ENCODE measurements at regions not wholly inside any gene's neighbourhood (a gene's known extent, or its start where the extent isn't known, plus 50 kb on each side); places are given as distances from the start of the nearest gene placed in this dataset.

- H3K27ac ChIP-seq (ENCODE audit: low read length): no peak overlapping the region
- ChIA-PET POLR2A (ENCODE audit: unreplicated experiment) (no interaction called here), CTCF (no interaction called here)
- no peaks in the 10 kb centered on the region for H3K27me3 ChIP-seq (ENCODE audit: low read length)
- no peaks in the 10 kb centered on the region for H3K79me2 ChIP-seq (ENCODE audit: low read length)
- peaks cover 8% of the 10 kb centered on the region for H3K4me1 ChIP-seq (ENCODE audit: insufficient read depth, low read length)
- H3K4me3 ChIP-seq (ENCODE audit: low read length): no peak overlapping the region
- H3K9me3 ChIP-seq (ENCODE audit: low read length): no peaks in the 10 kb centered on the region
- no peaks in the 10 kb centered on the region for H3K36me3 ChIP-seq (ENCODE audit: low read depth, low read length)
- H3F3A ChIP-seq (ENCODE audit: low read length, unreplicated experiment): no peaks in the 10 kb centered on the region
- H3K4me2 ChIP-seq (ENCODE audit: low read length): no peak overlapping the region
- DNase-seq: no peak
- H4K20me1 ChIP-seq (ENCODE audit: low read length): no peaks in the 10 kb centered on the region
- intact Hi-C loops (cut with micrococcal nuclease): no loop called here
- BruUV-seq (replicated peaks): no TSS peak
- no peaks in the 10 kb centered on the region for H3K9me2 ChIP-seq (replicated peaks; ENCODE audit: low read length)
- ATAC-seq: no peak
- H2AFZ ChIP-seq (ENCODE audit: low read length): no peak overlapping the region
- no peak overlapping the region for H3K9ac ChIP-seq (ENCODE audit: low read length)
- TF ChIP-seq EZH2phosphoT487 (IDR thresholded peaks at IDR 0.05; ENCODE audit: borderline replicate concordance, low read length) (no peak), EZH2 (IDR thresholded peaks at IDR 0.05; ENCODE audit: low read length, unreplicated experiment) (no peak), CTCF (conservative IDR thresholded peaks at IDR 0.05; ENCODE audit: low read depth, low read length) (no peak)
These were observed 116.5 kb upstream of the OTOS start for GRCh38 chr2:240256704-240257637.

GRCh38 chr2:240257940-240258580, 117.6 kb upstream of the OTOS start:
- H3K4me2 ChIP-seq (ENCODE audit: low read length): no peak overlapping the region
- H3K9ac ChIP-seq (ENCODE audit: low read length): no peak overlapping the region
- no peak overlapping the region for H3K27ac ChIP-seq (ENCODE audit: low read length)
- BruUV-seq (replicated peaks): no TSS peak
- no peaks in the 10 kb centered on the region for H3K9me3 ChIP-seq (ENCODE audit: low read length)
- peaks cover 8% of the 10 kb centered on the region for H3K4me1 ChIP-seq (ENCODE audit: insufficient read depth, low read length)
- H3K4me3 ChIP-seq (ENCODE audit: low read length): no peak overlapping the region
- ChIA-PET CTCF (no interaction called here), POLR2A (ENCODE audit: unreplicated experiment) (no interaction called here)
- H3K27me3 ChIP-seq (ENCODE audit: low read length): no peaks in the 10 kb centered on the region
- H4K20me1 ChIP-seq (ENCODE audit: low read length): no peaks in the 10 kb centered on the region
- no peaks in the 10 kb centered on the region for H3K36me3 ChIP-seq (ENCODE audit: low read depth, low read length)
- ATAC-seq: no peak
- intact Hi-C loops (cut with micrococcal nuclease): no loop called here
- H3K9me2 ChIP-seq (replicated peaks; ENCODE audit: low read length): no peaks in the 10 kb centered on the region
- no peaks in the 10 kb centered on the region for H3K79me2 ChIP-seq (ENCODE audit: low read length)
- H3F3A ChIP-seq (ENCODE audit: low read length, unreplicated experiment): no peaks in the 10 kb centered on the region
- TF ChIP-seq EZH2 (IDR thresholded peaks at IDR 0.05; ENCODE audit: low read length, unreplicated experiment) (no peak), CTCF (conservative IDR thresholded peaks at IDR 0.05; ENCODE audit: low read depth, low read length) (no peak), EZH2phosphoT487 (IDR thresholded peaks at IDR 0.05; ENCODE audit: borderline replicate concordance, low read length) (no peak)
- no peak for DNase-seq
- no peak overlapping the region for H2AFZ ChIP-seq (ENCODE audit: low read length)

GRCh38 chr2:240258685-240259084, 118.2 kb upstream of the OTOS start:
- intact Hi-C loops (cut with micrococcal nuclease): no loop called here
- POLR2A ChIA-PET (ENCODE audit: unreplicated experiment): no interaction called here
- no peak overlapping the region for H2AFZ ChIP-seq (ENCODE audit: low read length)
- no peaks in the 10 kb centered on the region for H3K9me3 ChIP-seq (ENCODE audit: low read length)
- no peak for ATAC-seq
- no peak overlapping the region for H3K9ac ChIP-seq (ENCODE audit: low read length)
- H4K20me1 ChIP-seq (ENCODE audit: low read length): no peaks in the 10 kb centered on the region
- H3K27ac ChIP-seq (ENCODE audit: low read length): no peak overlapping the region
- H3K79me2 ChIP-seq (ENCODE audit: low read length): no peaks in the 10 kb centered on the region
- no peaks in the 10 kb centered on the region for H3K36me3 ChIP-seq (ENCODE audit: low read depth, low read length)
- peaks cover 8% of the 10 kb centered on the region for H3K4me1 ChIP-seq (ENCODE audit: insufficient read depth, low read length)
- H3F3A ChIP-seq (ENCODE audit: low read length, unreplicated experiment): no peaks in the 10 kb centered on the region
- no peak for TF ChIP-seq EZH2 (IDR thresholded peaks at IDR 0.05; ENCODE audit: low read length, unreplicated experiment)
- no peak for TF ChIP-seq CTCF (conservative IDR thresholded peaks at IDR 0.05; ENCODE audit: low read depth, low read length)
- TF ChIP-seq EZH2phosphoT487 (IDR thresholded peaks at IDR 0.05; ENCODE audit: borderline replicate concordance, low read length): no peak
- no peak overlapping the region for H3K4me2 ChIP-seq (ENCODE audit: low read length)
- CTCF ChIA-PET: no interaction called here
- no peak for DNase-seq
- no peaks in the 10 kb centered on the region for H3K9me2 ChIP-seq (replicated peaks; ENCODE audit: low read length)
- BruUV-seq (replicated peaks): no TSS peak
- no peak overlapping the region for H3K4me3 ChIP-seq (ENCODE audit: low read length)
- no peaks in the 10 kb centered on the region for H3K27me3 ChIP-seq (ENCODE audit: low read length)
